HUES6 (cell line): ENCODE measurements at regions not wholly inside any gene's neighbourhood (a gene's known extent, or its start where the extent isn't known, plus 50 kb on each side); places are given as distances from the start of the nearest gene placed in this dataset.

Experiments
- H3K27ac ChIP-seq: 2 replicates; pipeline ENCODE4 v1.7.0; 2013; ENCODE audit warnings: low read depth, mild to moderate bottlenecking, low read length, inconsistent platforms
- H3K27me3 ChIP-seq: 2 replicates; pipeline ENCODE4 v1.6.1; 2013; ENCODE audit warnings: low read length; ENCODE audit not compliant: control insufficient read depth, insufficient read depth
- H3K36me3 ChIP-seq: 2 replicates; pipeline ENCODE4 v1.6.1; 2013; ENCODE audit warnings: low read length; ENCODE audit not compliant: control insufficient read depth, insufficient read depth
- H3K4me1 ChIP-seq: 2 replicates; pipeline ENCODE4 v1.6.1; 2013; ENCODE audit warnings: low read length; ENCODE audit not compliant: control insufficient read depth, insufficient read depth
- H3K4me3 ChIP-seq: 2 replicates; pipeline ENCODE4 v1.5.1; 2013; ENCODE audit warnings: low read depth, low read length
- H3K9ac ChIP-seq: one replicate; pipeline ENCODE4 v1.6.1; 2013; ENCODE audit warnings: mild to moderate bottlenecking, low read length
- H3K9me3 ChIP-seq: 2 replicates; pipeline ENCODE4 v1.6.1; 2013; ENCODE audit warnings: low read depth, low read length; ENCODE audit not compliant: control insufficient read depth, insufficient read depth

DNA sequence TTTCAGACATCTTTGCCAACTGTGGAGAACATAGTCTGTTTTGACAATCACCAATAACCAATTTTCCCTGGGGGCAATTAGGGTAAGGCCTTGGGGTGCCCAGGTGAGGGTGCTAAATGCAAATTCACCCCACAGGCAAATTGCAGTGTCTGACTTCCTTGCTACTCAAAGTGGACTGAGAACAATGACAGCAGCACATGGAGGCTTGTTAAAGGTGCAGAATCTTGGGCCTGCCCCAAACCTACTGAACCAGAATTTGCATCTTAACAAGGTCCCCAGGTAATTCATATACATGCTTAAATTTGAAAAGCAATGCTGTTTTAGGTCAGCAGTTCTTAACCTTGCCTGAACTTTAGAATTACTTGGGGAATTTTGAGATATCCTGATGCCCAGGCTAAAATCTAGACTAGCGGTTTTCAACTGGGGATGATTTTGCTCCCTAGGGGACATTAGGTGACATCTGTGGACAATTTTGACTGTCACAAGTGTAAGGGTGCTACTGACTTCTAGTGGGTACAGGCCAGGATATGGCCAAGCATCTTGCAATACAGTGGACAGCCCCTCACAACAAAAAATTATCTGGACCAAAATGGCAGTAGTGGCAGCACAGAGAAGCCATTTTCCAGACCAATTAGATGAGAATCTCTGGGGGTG lies 80.2 kb upstream of the GCFC2 start:
- no peaks in the 10 kb centered on the region for H3K9me3 ChIP-seq
- no peak overlapping the region for H3K4me3 ChIP-seq
- no peak overlapping the region for H3K9ac ChIP-seq
- H3K4me1 ChIP-seq: peaks cover 14% of the 10 kb centered on the region
- H3K27me3 ChIP-seq: no peaks in the 10 kb centered on the region
- H3K36me3 ChIP-seq: no peaks in the 10 kb centered on the region
- no peak overlapping the region for H3K27ac ChIP-seq

DNA sequence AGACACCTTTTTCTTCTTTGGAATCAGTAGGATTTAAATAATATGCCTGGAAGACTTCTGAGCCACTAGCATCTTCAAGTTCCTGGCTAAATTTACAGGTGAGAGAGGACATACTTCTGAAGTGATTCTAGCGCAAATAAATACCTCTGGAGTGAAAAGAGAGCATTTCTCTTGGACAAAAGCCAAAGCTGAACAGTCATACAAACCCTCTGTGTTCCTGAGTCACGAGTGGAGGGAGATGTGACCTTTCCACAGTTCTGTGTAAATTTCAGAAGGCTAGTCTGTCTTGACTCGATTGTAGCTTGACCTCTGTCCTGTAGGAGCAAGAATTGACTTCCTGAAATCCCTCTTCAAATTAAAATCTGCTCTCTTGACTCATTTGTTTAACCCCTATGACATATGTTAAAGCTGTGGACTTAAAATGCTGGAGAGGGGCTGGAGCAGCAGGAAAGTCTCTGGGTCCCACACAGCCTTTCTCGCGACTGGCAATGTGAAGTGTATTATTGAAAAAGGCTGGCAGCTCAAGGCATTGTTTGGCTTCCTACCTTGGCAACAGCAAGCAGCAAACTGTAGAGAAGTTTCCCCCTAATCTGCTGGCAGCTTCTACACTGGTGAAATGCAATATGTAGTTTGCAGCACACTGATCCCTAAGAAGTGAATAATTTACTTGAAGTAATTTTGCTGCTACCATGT lies 79.6 kb upstream of the GCFC2 start:
- Histone ChIP-seq H3K36me3 (no peaks in the 10 kb centered on the region), H3K9ac (no peak overlapping the region), H3K9me3 (no peaks in the 10 kb centered on the region), H3K27ac (no peak overlapping the region), H3K27me3 (no peaks in the 10 kb centered on the region), H3K4me1 (peaks cover 14% of the 10 kb centered on the region), H3K4me3 (no peak overlapping the region)

DNA sequence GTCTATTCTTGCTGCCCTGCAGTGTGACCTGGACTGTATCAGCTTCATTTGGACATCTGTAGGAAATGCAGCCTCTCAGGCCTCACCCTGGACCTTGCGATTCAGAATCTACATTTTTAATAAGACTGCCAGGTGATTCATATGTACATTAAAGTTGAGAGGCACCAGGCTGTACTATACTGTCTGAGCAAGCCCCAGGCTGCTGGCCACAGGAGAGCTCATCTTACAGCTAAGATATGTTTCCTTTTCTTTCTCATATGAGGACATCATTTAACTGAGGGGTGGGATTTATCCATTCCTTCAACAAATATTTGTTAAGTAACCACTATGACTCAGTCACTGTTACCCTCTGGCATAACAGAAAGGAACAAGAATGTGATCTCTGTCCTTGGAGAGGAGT lies 78.2 kb upstream of the GCFC2 start:
- Histone ChIP-seq H3K36me3 (no peaks in the 10 kb centered on the region), H3K4me3 (no peak overlapping the region), H3K27ac (no peak overlapping the region), H3K9ac (no peak overlapping the region), H3K4me1 (peaks cover 14% of the 10 kb centered on the region), H3K9me3 (no peaks in the 10 kb centered on the region), H3K27me3 (no peaks in the 10 kb centered on the region)

DNA sequence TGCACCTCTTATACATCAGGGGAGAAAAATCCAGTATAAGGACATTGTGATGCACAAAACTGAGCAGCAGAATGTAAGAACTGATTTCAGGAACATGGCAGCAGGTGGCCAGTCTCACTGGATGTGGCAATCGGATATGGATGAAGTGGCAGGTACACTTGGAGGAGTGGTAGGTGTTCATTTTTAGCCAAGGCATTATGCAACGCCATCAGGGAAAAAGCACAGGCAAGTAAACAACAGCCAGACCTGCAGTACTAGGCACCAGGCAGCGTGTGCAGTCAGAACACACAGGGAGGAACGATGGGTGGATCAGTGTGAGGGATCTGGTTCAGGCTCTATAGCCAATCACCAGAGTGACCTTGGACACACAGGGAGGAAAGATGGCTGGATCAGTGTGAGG lies 77.4 kb upstream of the GCFC2 start:
- Histone ChIP-seq H3K4me3 (no peak overlapping the region), H3K9me3 (no peaks in the 10 kb centered on the region), H3K27ac (no peak overlapping the region), H3K36me3 (no peaks in the 10 kb centered on the region), H3K9ac (no peak overlapping the region), H3K27me3 (no peaks in the 10 kb centered on the region), H3K4me1 (peaks cover 14% of the 10 kb centered on the region)

DNA sequence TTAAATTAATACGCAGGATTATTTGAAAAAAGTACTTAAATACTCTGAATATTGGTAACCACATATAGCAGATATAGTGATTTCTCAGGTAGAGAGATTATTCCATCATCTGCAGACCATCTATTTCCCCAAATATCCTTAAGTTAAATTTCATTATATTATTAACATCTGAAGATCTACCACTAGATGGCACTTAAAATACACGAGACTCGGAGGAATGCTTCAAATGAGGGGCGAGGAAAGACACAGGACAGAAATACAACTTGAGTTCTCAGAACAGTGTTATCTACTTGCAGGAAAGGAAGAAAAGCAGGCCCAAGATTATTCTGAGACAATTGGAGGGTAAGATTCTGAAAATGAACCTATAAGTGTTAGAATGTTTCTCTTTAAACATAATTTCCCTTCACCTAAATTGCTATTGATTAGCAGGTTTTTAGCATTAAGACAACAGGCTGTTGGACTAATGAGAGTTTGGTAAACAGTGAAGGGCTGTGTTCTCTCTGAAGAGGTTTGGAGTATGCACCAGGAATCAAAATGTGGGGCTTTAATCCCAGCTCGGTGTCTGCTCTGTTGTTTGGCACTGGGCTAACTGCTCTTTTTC lies 76.9 kb upstream of the GCFC2 start:
- Histone ChIP-seq H3K27ac (no peak overlapping the region), H3K4me3 (no peak overlapping the region), H3K4me1 (peaks cover 14% of the 10 kb centered on the region), H3K36me3 (no peaks in the 10 kb centered on the region), H3K27me3 (no peaks in the 10 kb centered on the region), H3K9ac (no peak overlapping the region), H3K9me3 (no peaks in the 10 kb centered on the region)

DNA sequence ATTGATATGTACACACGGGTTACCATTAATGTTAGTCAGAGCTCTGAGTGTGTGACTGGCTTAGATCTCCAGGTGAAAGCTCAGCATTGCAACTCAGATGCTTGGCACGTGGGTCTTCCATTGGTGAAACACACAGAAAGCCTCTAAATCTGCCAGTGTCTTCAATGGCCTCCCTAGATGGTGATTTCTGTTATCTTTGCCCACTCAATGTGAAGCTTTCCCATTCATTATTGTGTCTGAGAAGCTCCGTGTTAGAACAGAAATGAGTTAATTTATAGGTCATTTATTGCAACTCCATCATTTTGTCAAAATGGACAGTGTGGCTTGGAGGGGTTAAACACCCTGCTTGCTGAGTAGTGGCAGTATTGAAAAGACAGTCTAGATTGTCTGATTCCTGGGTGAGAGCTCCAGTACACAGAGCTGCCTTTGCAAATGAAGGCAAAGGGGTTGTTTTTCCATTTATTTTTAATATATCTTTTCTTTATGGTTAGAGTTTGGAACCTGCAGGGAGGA lies 64.7 kb upstream of the GCFC2 start:
- no peak overlapping the region for H3K4me3 ChIP-seq
- H3K27me3 ChIP-seq: no peaks in the 10 kb centered on the region
- H3K27ac ChIP-seq: no peak overlapping the region
- H3K4me1 ChIP-seq: peaks cover 24% of the 10 kb centered on the region
- H3K36me3 ChIP-seq: no peaks in the 10 kb centered on the region
- H3K9ac ChIP-seq: no peak overlapping the region
- peaks cover 6% of the 10 kb centered on the region; the same call in 1 of the 2 replicates for H3K9me3 ChIP-seq

DNA sequence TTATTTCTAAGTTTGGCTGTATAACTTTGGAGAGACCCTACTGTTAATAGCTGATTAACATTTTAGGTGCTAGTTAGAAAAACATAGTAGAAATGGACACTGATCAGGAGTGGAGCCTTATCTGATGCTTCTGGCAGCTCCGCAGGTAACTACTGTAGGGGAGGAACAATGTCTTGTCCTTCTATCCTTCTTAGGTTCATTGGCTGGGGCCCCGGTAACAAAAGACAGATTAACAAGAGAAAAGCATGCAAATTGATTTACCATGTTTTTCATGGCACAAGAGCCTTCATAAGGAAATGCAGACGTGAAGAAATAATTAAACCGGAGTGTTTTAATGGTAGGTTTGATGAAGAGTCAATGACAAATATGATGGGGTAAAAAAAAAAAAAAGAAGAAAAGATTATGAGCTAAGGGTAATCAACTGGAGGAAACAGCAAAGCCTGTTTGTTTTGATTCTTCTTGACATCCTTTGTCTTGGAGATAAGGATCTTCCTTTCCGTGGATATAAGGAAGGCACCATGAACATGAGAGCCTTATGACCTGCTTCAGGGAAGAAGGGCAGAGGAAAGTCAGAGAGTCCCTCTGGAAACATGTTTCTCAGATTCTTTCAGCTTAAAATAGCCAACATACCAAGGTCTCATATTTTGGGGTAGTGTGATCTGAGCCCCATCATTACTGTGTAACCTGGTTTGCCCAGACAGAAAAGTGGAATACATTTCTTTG lies 62.4 kb upstream of the GCFC2 start:
- Histone ChIP-seq H3K9ac (no peak overlapping the region), H3K9me3 (peaks cover 4% of the 10 kb centered on the region; the same call in 1 of the 2 replicates), H3K4me1 (peaks cover 24% of the 10 kb centered on the region), H3K36me3 (no peaks in the 10 kb centered on the region), H3K27me3 (no peaks in the 10 kb centered on the region), H3K27ac (peak overlapping the region; percentile 70), H3K4me3 (peak overlapping the region; percentile 14; the same call in 1 of the 2 replicates)

DNA sequence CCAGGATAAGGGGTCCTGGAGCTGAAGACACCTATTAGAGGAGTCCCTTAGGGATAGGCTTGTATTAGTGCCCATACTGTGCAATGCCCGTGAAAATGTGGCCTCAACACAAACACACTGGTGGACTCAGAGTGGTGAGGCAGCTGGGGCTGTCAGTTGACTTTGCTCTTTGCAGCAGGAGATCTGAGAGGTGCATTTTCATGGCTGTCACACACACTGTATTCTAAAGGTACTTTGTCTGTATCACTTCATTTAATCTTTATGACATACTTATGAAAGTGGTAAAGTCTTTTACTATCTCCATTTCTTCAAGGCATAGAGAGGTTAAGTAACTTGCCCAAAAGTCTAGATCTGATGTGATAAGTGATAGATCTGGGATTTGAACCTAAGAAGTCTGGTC lies 55.1 kb upstream of the GCFC2 start:
- no peaks in the 10 kb centered on the region for H3K36me3 ChIP-seq
- H3K9ac ChIP-seq: no peak overlapping the region
- no peaks in the 10 kb centered on the region; the same call in 1 of the 2 replicates for H3K27me3 ChIP-seq
- no peak overlapping the region for H3K4me3 ChIP-seq
- no peak overlapping the region for H3K27ac ChIP-seq
- no peaks in the 10 kb centered on the region for H3K4me1 ChIP-seq
- H3K9me3 ChIP-seq: no peaks in the 10 kb centered on the region

DNA sequence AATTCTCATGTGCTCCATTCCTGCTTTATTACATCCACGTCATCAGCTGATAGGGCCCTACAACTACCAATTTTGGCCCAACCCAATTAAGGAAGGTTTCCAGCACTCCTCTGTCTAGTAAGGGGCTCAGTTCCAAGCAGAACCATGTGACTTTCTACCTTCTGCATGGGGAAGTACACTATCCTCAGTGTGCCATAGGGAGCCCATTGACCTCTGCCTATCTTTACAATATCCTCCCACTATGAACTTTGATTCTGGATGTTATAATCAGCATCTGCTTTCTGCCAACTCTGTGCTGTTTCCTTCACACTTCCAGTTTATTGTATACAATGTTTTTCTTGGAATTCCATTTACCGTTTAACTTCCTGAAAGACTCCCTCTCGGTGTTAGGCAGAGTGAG lies 53.9 kb upstream of the GCFC2 start:
- Histone ChIP-seq H3K4me1 (no peaks in the 10 kb centered on the region), H3K9me3 (no peaks in the 10 kb centered on the region), H3K36me3 (no peaks in the 10 kb centered on the region), H3K4me3 (no peak overlapping the region), H3K27me3 (no peaks in the 10 kb centered on the region; the same call in 1 of the 2 replicates), H3K9ac (no peak overlapping the region), H3K27ac (no peak overlapping the region)
